Progenitor cell of endocrine pancreas (in vitro differentiated cells): ENCODE measurements at regions not wholly inside any gene's neighbourhood (a gene's known extent, or its start where the extent isn't known, plus 50 kb on each side); places are given as distances from the start of the nearest gene placed in this dataset.

Experiments
- DNase-seq: peaks from one replicate; pipeline ENCODE4 v3.0.0; 2021; ENCODE audit warnings: low spot score; ENCODE audit not compliant: unreplicated experiment
- H3K27ac Mint-ChIP-seq: 2 replicates; pipeline ENCODE4 v1.8.0; 2021; ENCODE audit warnings: mild to moderate bottlenecking, moderate library complexity, mixed read lengths
- H3K27me3 Mint-ChIP-seq: 2 replicates; pipeline ENCODE4 v1.8.0; 2021; ENCODE audit warnings: mixed read lengths
- H3K36me3 Mint-ChIP-seq: 2 replicates; pipeline ENCODE4 v1.8.0; 2022; ENCODE audit warnings: mixed read lengths; ENCODE audit not compliant: insufficient read depth
- H3K4me1 Mint-ChIP-seq: 2 replicates; pipeline ENCODE4 v1.8.0; 2021; ENCODE audit warnings: low read depth, mixed read lengths
- H3K4me3 Mint-ChIP-seq: 2 replicates; pipeline ENCODE4 v1.8.0; 2021; ENCODE audit warnings: low read depth, mild to moderate bottlenecking, moderate library complexity, mixed read lengths
- H3K9me3 Mint-ChIP-seq: 2 replicates; pipeline ENCODE4 v1.8.0; 2021; ENCODE audit warnings: low read depth, mixed read lengths
- CTCF ChIP-seq: fragments of 200-600 bp; sonication (generic); IDR thresholded peaks from one replicate; pipeline ENCODE4 v1.5.0; 2021; ENCODE audit warnings: antibody characterized with exemption, mild to moderate bottlenecking; ENCODE audit not compliant: unreplicated experiment

- no peak overlapping the region for H3K4me3 Mint-ChIP-seq
- no peaks in the 10 kb centered on the region for H3K36me3 Mint-ChIP-seq
- TF ChIP-seq CTCF, result no peak
- DNase-seq, result no peak
- H3K4me1 Mint-ChIP-seq, result peaks cover 3% of the 10 kb centered on the region
- no peaks in the 10 kb centered on the region for H3K27me3 Mint-ChIP-seq
- H3K27ac Mint-ChIP-seq, result no peak overlapping the region
- no peaks in the 10 kb centered on the region for H3K9me3 Mint-ChIP-seq
Observed at GRCh38 chr2:109058191-109058632, 69.2 kb upstream of the EDAR start.

GRCh38 chr2:109057686-109058085, 68.7 kb upstream of the EDAR start:
- no peak for TF ChIP-seq CTCF
- Mint-ChIP-seq H3K36me3 (no peaks in the 10 kb centered on the region), H3K27ac (no peak overlapping the region), H3K27me3 (no peaks in the 10 kb centered on the region), H3K4me1 (peaks cover 3% of the 10 kb centered on the region), H3K4me3 (no peak overlapping the region), H3K9me3 (no peaks in the 10 kb centered on the region)
- no peak for DNase-seq

- H3K4me3 Mint-ChIP-seq, result no peak overlapping the region
Observed at GRCh38 chr2:109055435-109055834, 66.4 kb upstream of the EDAR start.

GRCh38 chr2:109054865-109055264, 65.8 kb upstream of the EDAR start:
- no peak for TF ChIP-seq CTCF
- Mint-ChIP-seq H3K36me3 (no peaks in the 10 kb centered on the region), H3K27ac (no peak overlapping the region), H3K4me1 (no peaks in the 10 kb centered on the region), H3K27me3 (no peaks in the 10 kb centered on the region), H3K4me3 (no peak overlapping the region), H3K9me3 (no peaks in the 10 kb centered on the region)
- no peak for DNase-seq

More at GRCh38 chr2:109055435-109055834, 66.4 kb upstream of the EDAR start:
- TF ChIP-seq CTCF, result no peak
- Mint-ChIP-seq H3K27ac (no peak overlapping the region), H3K9me3 (no peaks in the 10 kb centered on the region), H3K4me1 (no peaks in the 10 kb centered on the region), H3K36me3 (no peaks in the 10 kb centered on the region), H3K27me3 (no peaks in the 10 kb centered on the region)
- DNase-seq, result no peak

- Mint-ChIP-seq H3K36me3 (no peaks in the 10 kb centered on the region), H3K4me1 (no peaks in the 10 kb centered on the region), H3K27ac (no peak overlapping the region), H3K4me3 (no peak overlapping the region), H3K27me3 (no peaks in the 10 kb centered on the region), H3K9me3 (no peaks in the 10 kb centered on the region)
- TF ChIP-seq CTCF, result no peak
- DNase-seq, result no peak
Observed at GRCh38 chr2:109053716-109054115, 64.7 kb upstream of the EDAR start.
